MCF 10A (cell line): ENCODE measurements at regions not wholly inside any gene's neighbourhood (a gene's known extent, or its start where the extent isn't known, plus 50 kb on each side); places are given as distances from the start of the nearest gene placed in this dataset.
"Not testable (repeated sequence)": the region's sequence is repeated elsewhere in the genome, so short reads cannot be mapped to it uniquely, and the experiment has no call there.

Source experiments
- BruUV-seq: library from RNA; stranded (reverse); fragments of 400-500 nt; replicated peaks from 2 replicates; lab custom pipeline; 2021; lab: Mats Ljungman, UMichigan
- CTCF ChIA-PET: fragments of 300-600 bp; sonication (Branson Sonifier 250); formaldehyde crosslinking; extraction: SDS; loops from one replicate; lab custom pipeline; 2021; ENCODE audit warnings: antibody characterized with exemption, inconsistent platforms; lab: Yijun Ruan, JAX
- POLR2A ChIA-PET: fragments of 300-600, 350-650 bp; sonication (Branson Sonifier 250); formaldehyde crosslinking; extraction: SDS; loops from one replicate; lab custom pipeline; 2020; ENCODE audit warnings: antibody characterized with exemption, inconsistent platforms; lab: Yijun Ruan, JAX
- DNase-seq: peaks from one replicate; pipeline ENCODE4 v3.0.0-alpha.2; 2018; ENCODE audit not compliant: unreplicated experiment
- H3K27ac Mint-ChIP-seq: one replicate; pipeline ENCODE4 v1.8.0; 2022; ENCODE audit warnings: mild to moderate bottlenecking, low read depth, mixed read lengths; ENCODE audit not compliant: unreplicated experiment
- H3K27me3 Mint-ChIP-seq: one replicate; pipeline ENCODE4 v1.8.0; 2022; ENCODE audit warnings: mixed read lengths; ENCODE audit not compliant: insufficient read depth, unreplicated experiment
- H3K36me3 Mint-ChIP-seq: one replicate; pipeline ENCODE4 v1.8.0; 2022; ENCODE audit warnings: mild to moderate bottlenecking, moderate library complexity, mixed read lengths; ENCODE audit not compliant: insufficient read depth, unreplicated experiment
- H3K4me1 Mint-ChIP-seq: one replicate; pipeline ENCODE4 v1.8.0; 2022; ENCODE audit warnings: mixed read lengths; ENCODE audit not compliant: insufficient read depth, unreplicated experiment
- H3K4me3 Mint-ChIP-seq: one replicate; pipeline ENCODE4 v1.8.0; 2022; ENCODE audit warnings: mild to moderate bottlenecking, moderate library complexity, mixed read lengths; ENCODE audit not compliant: unreplicated experiment
- H3K9me3 Mint-ChIP-seq: one replicate; pipeline ENCODE4 v1.8.0; 2022; ENCODE audit warnings: mixed read lengths; ENCODE audit not compliant: unreplicated experiment
- CTCF ChIP-seq: fragments of 200-600 bp; IDR thresholded peaks from one replicate; pipeline ENCODE4 v1.8.0; 2022; ENCODE audit warnings: antibody characterized with exemption, mild to moderate bottlenecking; ENCODE audit not compliant: unreplicated experiment
- intact Hi-C: fragments of 100-400 bp; cut with micrococcal nuclease; formaldehyde crosslinking; loops from 2 replicates; pipeline ENCODE4 v1.14.1; 2022

- peaks cover 19% of the 10 kb centered on the region for H3K4me1 Mint-ChIP-seq
- CTCF ChIA-PET: interaction anchor here (0.7 kb wide), 1 partner anchor 9 kb away, joined by 3 read pairs; no protein-coding TSS in a partner anchor
- POLR2A ChIA-PET: no interaction called here
- no peak overlapping the region for H3K4me3 Mint-ChIP-seq
- TF ChIP-seq CTCF: no peak
- no peak for DNase-seq
- no peaks in the 10 kb centered on the region for H3K36me3 Mint-ChIP-seq
- H3K9me3 Mint-ChIP-seq: no peaks in the 10 kb centered on the region
- H3K27me3 Mint-ChIP-seq: no peaks in the 10 kb centered on the region
- no peak overlapping the region for H3K27ac Mint-ChIP-seq
- intact Hi-C loops: no loop called here
- no TSS peak for BruUV-seq
Measured at GRCh38 chr15:39000008-39000734, 435.6 kb upstream of the RASGRP1 start.

GRCh38 chr15:39009740-39010139 lies 445.1 kb upstream of the RASGRP1 start:
- intact Hi-C loops: no loop called here
- H3K36me3 Mint-ChIP-seq: no peaks in the 10 kb centered on the region
- ChIA-PET CTCF (no interaction called here), POLR2A (no interaction called here)
- no peak overlapping the region for H3K27ac Mint-ChIP-seq
- no peak for TF ChIP-seq CTCF
- no peak for DNase-seq
- no TSS peak for BruUV-seq
- no peak overlapping the region for H3K4me3 Mint-ChIP-seq
- H3K4me1 Mint-ChIP-seq: no peaks in the 10 kb centered on the region
- peaks cover 29% of the 10 kb centered on the region for H3K9me3 Mint-ChIP-seq
- no peaks in the 10 kb centered on the region for H3K27me3 Mint-ChIP-seq

- POLR2A ChIA-PET, intact Hi-C loops, H3K4me3 Mint-ChIP-seq, BruUV-seq, H3K4me1 Mint-ChIP-seq, H3K27me3 Mint-ChIP-seq, DNase-seq, H3K27ac Mint-ChIP-seq, H3K36me3 Mint-ChIP-seq: not testable (repeated sequence)
- CTCF ChIA-PET: interaction anchor here (1.1 kb wide), 1 partner anchor 320 kb away, joined by 4 read pairs; no protein-coding TSS in a partner anchor
- H3K9me3 Mint-ChIP-seq: peaks cover 29% of the 10 kb centered on the region
Measured at GRCh38 chr15:39011066-39011465, 446.5 kb upstream of the RASGRP1 start.

- BruUV-seq: no TSS peak
- ChIA-PET CTCF (interaction anchor here (0.7 kb wide), 1 partner anchor 197 kb away, joined by 3 read pairs; no protein-coding TSS in a partner anchor), POLR2A (no interaction called here)
- H3K27me3 Mint-ChIP-seq: no peaks in the 10 kb centered on the region
- intact Hi-C loops: no loop called here
- no peak for TF ChIP-seq CTCF
- no peaks in the 10 kb centered on the region for H3K4me1 Mint-ChIP-seq
- DNase-seq: no peak
- peaks cover 29% of the 10 kb centered on the region for H3K9me3 Mint-ChIP-seq
- H3K36me3 Mint-ChIP-seq: no peaks in the 10 kb centered on the region
- no peak overlapping the region for H3K27ac Mint-ChIP-seq
- H3K4me3 Mint-ChIP-seq: no peak overlapping the region
Measured at GRCh38 chr15:39013262-39013661, 448.6 kb upstream of the RASGRP1 start.
